HG03280 (cell line): ENCODE measurements at regions not wholly inside any gene's neighbourhood (a gene's known extent, or its start where the extent isn't known, plus 50 kb on each side); places are given as distances from the start of the nearest gene placed in this dataset.
"Not testable (repeated sequence)": the region's sequence is repeated elsewhere in the genome, so short reads cannot be mapped to it uniquely, and the experiment has no call there.

Source experiments
- ATAC-seq: cut with Tn5 transposase; IDR thresholded peaks from one replicate; pipeline ENCODE4 v1.9.1; 2021; ENCODE audit warnings: mild to moderate bottlenecking, moderate library complexity; ENCODE audit not compliant: unreplicated experiment

GRCh38 chr18:22068784-22069183, 100.6 kb upstream of the GATA6 start:
- ATAC-seq: not testable (repeated sequence)

- no peak for ATAC-seq
Measured at GRCh38 chr18:22069916-22070315, 99.5 kb upstream of the GATA6 start.

GRCh38 chr18:22073411-22073810, 96.0 kb upstream of the GATA6 start:
- no peak for ATAC-seq

DNA sequence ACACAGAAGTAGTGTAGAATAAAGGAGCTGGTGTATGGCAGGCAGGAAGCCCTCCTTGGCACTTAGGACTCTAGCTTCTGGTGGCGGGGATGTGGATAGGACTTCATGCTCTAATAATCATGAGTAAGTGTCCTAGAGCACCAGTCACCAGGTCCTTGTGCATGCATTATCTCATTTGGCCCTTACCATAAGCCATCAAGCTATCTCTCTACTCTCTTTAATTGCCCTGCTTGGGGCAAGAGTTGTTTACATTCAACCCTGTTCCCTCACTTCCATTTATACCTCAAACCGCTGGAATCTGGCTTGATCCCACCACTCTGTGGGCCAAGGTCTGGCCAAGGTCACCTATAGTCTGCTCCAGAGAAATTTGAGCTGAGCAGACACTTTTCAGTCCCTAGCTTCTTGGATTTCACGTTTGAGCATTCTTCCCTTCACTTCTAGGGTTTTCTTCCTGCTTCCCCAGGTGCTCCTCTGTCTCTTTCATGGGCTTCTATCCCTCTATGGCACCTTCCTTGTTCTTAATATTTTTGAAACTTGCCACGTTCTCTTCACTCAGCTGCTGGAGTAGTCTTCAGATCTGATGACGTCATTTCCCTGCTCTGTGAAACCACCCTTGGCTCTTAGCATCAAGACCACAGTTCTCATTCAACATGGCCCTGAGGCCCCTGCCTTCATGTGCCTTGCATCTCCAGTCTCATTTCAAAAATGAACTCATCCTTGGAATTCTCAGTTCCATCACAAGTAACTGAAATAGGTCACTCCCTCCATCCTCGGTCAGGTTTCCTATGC, 94.9 kb upstream of the GATA6 start:
- ATAC-seq: no peak

GRCh38 chr18:22080035-22080434, 89.4 kb upstream of the GATA6 start:
- ATAC-seq: no peak

DNA sequence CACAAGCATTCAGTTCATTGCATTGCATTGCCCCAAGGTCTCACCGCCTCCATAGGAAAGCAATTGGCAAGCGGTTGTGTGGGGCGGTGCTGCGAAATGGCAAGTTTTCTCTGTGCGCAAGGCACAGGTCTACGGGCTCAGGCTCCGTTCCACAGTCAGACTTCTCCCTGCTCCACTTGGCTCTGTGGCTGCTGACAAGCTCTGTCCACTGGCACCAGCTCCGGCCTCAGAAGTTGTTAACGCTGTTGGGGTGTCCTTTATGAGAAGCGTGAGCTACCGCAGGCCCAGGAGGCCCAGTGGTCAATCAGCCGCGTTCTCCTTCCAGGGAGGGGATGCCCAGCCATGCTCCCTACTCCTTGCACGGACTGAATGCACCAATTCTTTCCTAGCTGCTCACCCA, 87.0 kb upstream of the GATA6 start:
- ATAC-seq: no peak

- no peak for ATAC-seq
Measured at GRCh38 chr18:22084547-22084946, 84.8 kb upstream of the GATA6 start.

- ATAC-seq: no peak
Measured at GRCh38 chr18:22086973-22087372, 82.4 kb upstream of the GATA6 start.

DNA sequence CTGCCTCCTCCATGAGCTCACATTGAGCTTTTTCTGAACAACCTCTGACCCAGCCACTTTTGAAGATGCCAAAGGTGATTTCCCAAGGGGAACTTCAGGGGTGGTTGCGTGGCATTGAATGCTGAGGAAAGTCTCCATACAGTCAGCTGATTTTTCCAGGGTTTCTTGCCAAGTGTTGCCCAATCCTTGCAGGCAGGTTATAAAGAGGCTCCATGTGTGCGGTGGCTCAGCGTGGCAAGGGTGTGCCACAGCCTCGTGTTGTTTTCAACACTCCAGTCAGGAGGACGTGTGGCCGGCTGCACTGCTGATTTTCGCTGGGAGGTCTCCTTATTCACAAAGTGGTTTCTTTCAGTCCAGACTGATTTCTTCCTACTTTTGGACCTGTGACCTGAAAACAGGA, 81.4 kb upstream of the GATA6 start:
- no peak for ATAC-seq

GRCh38 chr18:22088996-22089640, 80.3 kb upstream of the GATA6 start:
- ATAC-seq: no peak

- no peak for ATAC-seq
Measured at GRCh38 chr18:22091341-22091740, 78.0 kb upstream of the GATA6 start.

- no peak for ATAC-seq
Measured at GRCh38 chr18:22093731-22094357, 75.5 kb upstream of the GATA6 start.

DNA sequence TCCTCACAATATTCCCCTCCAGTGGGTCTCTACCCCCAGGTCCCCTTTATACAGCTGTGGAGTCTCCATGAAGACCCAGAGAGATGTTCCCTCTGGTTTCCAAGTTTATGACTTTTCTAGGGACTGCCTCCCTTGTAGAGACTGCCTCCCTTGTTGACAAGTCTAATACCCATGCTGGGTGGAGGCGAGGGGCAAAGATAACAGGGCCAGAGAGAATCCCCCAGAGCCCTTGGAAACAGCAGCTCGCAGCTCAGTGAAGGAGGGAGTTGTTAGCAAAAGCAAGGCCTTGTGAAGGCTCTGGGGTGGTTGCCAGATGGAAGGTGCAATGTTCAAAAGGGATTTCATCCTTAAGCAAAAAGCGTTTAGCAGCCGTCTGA, 75.0 kb upstream of the GATA6 start:
- ATAC-seq: no peak

GRCh38 chr18:22098563-22098989, 70.8 kb upstream of the GATA6 start:
- ATAC-seq: no peak

- no peak for ATAC-seq
Measured at GRCh38 chr18:22099925-22100324, 69.5 kb upstream of the GATA6 start.

DNA sequence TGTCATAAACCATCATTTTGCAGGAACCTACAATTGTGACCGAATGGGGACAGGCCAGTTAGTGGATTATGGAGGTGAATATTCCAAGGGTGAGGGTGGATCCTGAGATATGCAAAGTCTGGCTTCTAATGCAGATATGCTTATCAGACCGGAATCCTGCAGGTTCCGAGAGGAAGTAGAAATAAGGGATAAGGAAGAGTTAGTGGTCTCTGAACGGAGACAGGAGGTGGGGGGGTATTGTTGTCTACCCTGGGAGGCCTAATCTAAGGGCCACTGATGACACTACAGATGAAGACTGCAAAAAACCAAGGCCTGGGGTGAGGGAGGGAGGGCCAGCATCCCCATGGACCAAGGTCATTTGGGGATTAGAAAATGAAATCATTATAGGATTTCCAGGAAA, 67.7 kb upstream of the GATA6 start:
- ATAC-seq: no peak

DNA sequence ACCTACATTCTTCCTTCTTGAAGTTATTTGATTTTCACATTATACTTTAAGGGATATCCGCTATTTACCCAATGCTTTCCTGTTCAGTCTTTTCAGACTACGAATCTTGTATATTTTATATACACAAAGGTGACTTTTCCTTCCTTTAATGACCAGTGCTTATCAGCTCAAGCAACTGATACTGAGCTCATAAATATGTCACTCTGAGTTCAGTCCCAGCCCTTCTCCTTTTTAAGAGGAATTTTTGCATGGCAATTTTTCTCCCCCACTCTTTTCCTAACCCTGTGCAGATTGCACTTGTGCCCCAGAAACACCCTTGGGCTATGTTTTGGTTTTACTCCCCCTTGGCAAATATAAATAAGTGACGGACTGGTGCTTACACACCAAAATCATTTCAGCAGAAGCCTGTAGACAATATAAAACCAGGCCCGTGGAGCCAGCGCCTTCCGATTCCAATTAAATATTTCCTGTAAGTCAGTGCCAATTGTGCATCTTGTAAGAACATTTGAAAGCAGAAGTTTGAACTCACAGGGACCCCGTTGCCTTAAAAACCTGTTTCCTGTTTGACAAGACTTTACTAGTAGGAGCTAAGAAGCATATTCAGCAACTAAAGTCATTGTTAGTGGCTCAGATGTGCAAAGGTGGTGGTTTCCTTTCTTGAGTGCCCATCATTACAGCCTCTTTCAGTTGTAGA, 66.3 kb upstream of the GATA6 start:
- ATAC-seq: no peak

DNA sequence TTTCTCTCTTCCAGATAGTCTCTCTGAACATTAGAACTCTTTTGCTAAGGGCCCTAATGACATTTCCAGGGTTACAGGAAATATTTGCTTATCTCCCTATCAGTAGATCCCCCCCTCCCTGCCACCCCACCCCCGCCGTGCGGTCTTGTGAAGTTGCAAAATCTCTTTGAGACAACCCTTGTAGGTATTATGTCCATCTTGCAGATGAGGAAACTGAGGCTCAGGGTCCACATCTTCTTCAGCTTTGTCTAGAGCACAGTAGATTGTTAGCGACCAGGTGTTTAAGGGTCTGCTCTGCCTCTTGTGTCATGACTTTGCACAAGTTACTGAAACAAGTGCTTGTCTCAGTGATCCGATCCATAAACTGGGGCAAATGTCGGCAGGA, 65.8 kb upstream of the GATA6 start:
- no peak for ATAC-seq

DNA sequence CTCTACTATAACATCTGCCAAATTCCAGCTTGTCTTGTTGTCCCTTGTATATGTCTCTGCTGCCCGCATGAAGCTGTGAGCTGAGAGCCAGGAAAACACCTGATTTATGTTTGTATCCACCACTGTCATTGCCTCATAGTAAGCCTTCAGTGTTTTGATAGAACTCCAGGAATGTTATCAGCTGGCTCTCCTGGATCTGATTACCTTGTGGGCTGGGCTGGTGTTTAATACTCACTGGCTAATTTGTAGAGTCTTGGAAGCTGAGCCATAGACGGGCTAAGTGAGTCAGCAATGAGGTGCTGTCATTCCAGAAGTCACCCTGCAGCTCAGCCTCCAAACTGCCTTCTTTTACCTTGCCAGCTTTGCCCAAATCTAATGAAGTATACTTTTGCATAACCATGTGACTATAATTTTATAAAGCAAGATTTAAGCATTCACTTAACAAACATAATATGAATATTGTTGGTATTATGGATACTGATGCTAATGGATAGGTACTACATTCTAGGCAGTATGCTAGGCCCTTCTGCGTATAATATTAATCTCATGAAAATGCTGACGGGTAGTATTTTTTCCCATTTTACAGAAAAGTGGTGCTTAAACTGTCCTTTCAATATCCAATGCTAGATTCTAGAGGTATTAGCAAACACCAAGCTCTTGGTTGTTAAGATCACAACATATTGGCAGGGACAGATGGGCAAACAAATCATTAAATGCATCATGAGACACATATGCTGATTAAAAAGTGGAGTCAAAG, 62.7 kb upstream of the GATA6 start:
- ATAC-seq: no peak

- no peak for ATAC-seq
Measured at GRCh38 chr18:22108674-22109073, 60.7 kb upstream of the GATA6 start.

DNA sequence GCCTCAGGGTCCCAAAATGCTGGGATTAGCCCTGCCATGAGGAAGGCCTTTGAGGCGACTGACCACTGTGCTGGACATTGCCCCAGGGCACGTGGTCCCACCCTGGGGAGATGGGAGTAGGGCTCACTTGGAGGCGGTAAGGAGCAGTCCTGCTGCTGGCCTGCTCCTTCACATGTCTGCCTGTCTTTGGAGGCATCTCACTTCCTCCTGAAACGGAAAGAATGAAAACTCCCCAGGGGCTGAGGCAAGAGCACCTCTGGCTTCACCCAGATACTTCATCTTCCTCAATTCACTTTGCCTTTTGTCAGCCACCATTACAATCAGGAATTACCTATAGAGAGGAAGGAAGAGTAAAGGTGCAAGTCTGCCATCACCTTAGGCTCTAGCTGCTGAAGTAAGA, 59.9 kb upstream of the GATA6 start:
- ATAC-seq: no peak
